CD4-positive, alpha-beta T cell treated with Interleukin-1 beta for 1 hour (primary cell): ENCODE measurements at regions not wholly inside any gene's neighbourhood (a gene's known extent, or its start where the extent isn't known, plus 50 kb on each side); places are given as distances from the start of the nearest gene placed in this dataset.
"Not testable (repeated sequence)": the region's sequence is repeated elsewhere in the genome, so short reads cannot be mapped to it uniquely, and the experiment has no call there.

Experiments used
- DNase-seq, 2 donors: peaks; one replicate each; pipeline ENCODE4 v3.0.0-alpha.2; 2020 to 2022

DNA sequence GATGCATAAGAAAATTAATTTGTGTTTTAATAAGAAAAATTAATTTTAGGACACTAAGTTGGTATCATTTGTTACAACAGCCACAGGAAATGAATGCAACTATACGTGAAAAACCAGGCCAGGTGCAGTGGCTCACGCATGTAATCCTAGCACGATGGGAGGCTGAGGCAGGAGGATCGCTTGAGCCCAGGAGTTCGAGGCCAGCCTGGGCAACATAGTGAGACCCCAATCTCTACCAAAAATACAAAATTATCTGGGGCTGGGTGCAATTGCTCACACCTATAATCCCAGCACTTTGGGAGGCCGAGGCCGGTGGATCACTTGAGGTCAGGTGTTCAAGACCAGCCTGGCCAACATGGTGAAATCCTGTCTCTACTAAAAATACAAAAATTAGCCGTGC, 132.2 kb upstream of the CIBAR2 start:
- DNase-seq = not testable (repeated sequence)

DNA sequence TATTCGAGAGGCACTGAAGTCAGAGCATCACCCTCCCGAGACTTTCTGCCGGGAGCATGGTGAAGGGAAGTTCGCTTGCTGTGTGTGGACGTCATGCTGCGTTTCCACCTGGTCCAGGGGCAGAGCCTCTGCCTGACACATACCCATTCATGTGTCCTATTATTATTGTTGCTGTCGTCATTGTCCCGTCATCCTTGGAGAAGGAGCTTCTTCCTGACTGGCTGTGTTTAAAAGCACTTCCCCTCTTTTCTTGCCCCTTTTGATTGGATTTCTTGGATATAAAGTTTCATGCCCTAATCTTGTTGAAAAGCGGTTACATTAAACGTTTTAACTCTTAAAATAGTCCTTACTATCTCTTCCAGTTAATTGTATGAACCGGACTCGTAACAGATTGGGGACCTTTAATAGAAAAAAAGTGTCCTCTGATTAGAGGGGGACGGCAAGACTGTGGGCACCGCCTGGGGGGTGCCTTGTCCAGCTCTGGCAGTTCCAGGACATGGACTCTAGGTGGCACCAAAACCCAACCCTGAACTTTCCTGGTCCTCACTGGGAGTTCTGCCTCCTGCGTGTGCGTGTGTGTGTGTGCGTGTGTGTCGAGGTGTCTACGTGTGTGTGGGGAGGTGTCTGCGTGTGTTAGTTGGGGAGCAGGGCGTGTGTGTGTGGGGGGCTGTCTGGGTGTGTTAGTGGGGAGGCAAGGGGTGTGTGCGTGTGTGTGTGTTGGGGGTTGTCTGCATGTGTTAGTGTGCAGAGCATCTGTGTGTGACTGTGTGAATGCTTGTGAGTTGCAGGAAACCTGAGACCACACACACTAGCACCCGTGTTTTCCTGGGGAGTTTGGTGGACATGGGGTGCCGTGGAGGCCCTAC, 133.3 kb upstream of the CIBAR2 start:
- peak; percentile 56 for DNase-seq

DNA sequence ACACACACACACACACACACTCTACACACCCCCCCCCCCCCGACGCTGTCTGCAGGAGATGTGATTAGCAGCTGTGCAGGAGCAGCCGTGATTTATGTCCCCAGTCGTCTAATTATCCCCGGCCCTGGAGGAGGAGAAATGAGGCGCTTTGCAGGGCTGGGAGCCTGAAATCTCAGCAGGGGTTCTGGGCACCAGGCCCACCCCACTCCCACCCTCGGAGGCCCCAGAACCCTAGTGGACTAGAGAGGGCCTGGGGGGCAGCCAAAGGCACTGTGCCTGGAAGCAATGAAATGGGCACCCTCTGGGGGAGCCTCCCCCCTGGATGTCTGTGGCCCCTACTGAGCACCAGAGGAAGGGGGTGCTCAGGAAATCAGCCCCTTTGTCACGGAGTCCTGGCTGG, 134.2 kb upstream of the CIBAR2 start:
- DNase-seq = no peak

GRCh38 chr16:85246973-85247372, 134.7 kb upstream of the CIBAR2 start:
- no peak for DNase-seq

- DNase-seq = no peak
Observed at GRCh38 chr16:85248342-85248741, 136.1 kb upstream of the CIBAR2 start.

DNA sequence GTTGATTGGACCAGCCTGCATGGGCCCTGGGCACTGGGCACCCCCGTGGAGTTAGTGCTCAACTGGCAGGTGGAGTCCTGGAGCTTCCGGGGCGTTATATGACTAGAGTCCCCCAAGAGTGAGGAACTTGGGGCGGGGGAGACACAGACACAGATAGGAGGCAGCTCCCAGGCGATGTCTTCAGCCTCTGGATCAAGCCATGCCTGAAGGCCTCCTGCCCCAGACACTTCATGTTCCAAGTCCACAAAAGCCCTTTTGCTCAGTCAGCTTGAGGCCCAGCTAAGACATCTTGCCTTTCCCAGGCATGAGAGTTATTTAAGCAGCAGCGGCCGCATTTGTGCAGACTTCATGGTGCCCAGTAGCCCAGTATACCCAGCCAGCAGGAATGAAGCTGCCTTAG, 136.6 kb upstream of the CIBAR2 start:
- no peak for DNase-seq

- no peak for DNase-seq
Observed at GRCh38 chr16:85249418-85250146, 137.3 kb upstream of the CIBAR2 start.

DNA sequence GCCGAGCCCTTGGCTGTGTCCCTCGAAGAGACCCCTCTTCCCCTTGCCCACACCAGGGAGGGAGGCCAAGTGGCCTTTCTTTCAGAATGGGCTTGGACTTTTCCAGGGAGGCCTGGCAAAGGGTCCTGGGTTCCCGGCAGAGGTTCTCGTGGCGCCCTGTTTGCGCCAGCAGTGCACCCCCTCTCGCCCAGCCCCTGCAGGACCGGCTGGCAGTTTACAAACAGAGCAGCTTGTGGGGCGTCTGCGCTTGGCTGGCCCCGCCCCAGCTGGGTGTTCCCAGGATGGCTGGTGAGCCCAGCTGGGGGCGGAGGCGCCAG, 137.8 kb upstream of the CIBAR2 start:
- DNase-seq = no peak

GRCh38 chr16:85250609-85251223, 138.4 kb upstream of the CIBAR2 start:
- no peak for DNase-seq

DNA sequence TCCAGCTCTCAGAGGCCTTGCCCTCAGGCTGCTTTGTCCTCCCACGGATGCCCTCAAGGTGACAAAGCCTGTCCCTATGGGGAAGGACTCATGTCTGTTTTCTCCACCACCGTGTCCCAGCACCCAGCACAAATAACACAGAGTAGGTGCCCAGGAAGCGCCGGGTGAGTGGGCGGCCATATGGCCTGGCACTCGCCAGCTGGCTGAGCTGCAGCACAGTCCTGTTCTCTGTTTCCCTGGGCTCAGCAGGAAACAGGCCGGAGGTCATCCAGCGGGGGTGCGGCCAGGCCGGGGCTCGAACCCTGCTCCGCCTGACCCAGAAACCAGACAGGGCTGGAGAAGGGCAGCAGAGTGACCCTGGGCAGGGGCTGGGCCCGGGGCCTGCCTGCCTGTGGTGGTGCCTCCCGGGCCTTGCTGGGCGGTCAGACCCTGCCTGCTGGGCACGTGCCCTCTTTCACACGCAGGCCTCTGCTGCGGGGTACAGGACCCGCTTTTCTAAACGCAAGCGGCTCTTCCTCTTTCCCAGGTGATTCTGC, 139.0 kb upstream of the CIBAR2 start:
- DNase-seq = no peak

- DNase-seq = no peak
Observed at GRCh38 chr16:85252014-85252413, 139.7 kb upstream of the CIBAR2 start.

- no peak for DNase-seq
Observed at GRCh38 chr16:85252461-85252860, 140.2 kb upstream of the CIBAR2 start.

DNA sequence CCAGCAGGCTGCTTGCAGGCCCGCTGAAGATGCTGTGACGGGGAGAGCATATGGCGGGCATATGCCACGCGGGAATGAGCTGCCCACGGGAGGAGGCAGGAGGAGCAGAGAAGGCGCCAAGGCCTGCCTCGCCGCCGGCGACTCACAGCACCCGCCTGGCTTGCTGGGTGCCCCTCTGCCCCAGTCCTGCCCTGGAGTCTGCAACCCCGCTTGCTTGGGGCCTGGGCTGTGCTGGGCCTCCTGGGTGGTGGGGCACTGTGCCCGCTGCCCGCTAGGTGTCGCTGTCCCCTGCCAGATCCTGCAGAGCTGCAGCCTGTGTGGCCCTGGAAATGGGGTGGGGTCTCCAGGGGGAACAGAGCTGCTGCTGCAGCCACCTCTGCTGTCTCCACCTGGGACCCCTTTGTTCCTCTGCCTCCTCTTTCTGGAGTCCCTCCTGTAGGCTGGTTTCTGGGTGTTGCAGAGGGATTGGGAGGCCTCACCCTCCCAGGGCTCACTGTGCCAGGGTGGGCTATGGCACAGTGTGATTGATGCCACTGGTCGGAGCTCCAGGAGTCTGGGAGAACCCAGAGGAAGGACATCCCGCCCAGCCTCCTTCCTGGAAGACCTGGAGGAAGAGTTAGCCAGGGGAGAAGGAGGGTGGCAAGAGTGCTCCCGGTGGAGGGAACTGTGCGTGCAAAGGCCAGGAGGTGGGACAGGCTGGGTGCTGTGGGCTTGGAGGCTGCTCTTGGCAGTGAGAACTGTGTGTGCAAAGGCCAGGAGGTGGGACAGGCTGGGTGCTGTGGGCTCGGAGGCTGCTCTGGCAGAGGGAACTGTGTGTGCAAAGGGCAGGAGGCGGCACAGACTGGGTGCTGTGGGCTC, 141.0 kb upstream of the CIBAR2 start:
- DNase-seq = peak; percentile 48 to 58

- no peak for DNase-seq
Observed at GRCh38 chr16:85254051-85254450, 141.8 kb upstream of the CIBAR2 start.

DNA sequence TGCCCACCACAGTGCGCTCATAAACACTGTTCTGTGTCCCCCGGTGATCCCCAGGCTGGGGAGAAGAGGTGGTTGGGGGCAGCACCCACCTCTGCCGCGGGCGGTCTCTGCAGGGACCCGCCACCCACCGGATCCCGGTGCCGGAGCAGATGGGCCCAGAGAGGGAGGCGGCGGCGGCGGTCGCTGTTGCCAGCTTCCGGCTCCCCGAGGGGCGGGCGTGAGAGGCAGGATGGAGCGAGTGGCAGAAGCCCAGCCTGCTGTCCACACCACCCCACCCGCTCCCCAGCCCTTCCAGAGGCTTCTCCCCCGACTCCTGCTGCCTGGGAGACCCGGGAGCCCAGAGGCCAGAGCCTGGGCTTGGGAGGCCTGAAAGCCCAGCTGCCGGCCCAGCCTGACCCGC, 142.6 kb upstream of the CIBAR2 start:
- DNase-seq = no peak

GRCh38 chr16:85255777-85256176, 143.5 kb upstream of the CIBAR2 start:
- DNase-seq = no peak

DNA sequence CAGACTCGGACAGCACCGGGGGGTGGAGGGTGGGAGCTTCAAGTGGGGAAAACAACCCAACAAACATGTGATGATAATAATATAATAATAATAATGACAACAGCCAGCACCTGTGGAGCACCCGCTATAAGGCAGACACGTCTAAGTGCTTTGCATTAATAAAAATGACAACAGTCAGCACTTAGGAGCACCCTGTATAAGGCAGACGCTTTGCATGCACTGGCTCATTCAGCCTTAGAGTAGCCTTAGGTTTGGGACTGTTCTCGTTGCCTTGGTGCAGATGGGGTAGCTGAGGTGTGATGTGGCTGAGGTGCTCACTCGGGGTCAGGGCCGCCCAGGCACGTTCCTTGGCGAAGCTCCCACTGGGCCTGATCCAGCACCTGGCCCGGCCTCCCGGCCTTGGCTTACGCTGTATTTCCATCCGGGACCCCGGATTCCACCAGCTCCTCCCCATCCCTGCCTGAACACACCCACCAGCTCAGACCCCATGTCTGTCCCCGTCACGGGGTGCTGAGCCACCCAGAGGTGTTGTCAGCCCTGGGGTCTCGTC, 144.0 kb upstream of the CIBAR2 start:
- no peak for DNase-seq

DNA sequence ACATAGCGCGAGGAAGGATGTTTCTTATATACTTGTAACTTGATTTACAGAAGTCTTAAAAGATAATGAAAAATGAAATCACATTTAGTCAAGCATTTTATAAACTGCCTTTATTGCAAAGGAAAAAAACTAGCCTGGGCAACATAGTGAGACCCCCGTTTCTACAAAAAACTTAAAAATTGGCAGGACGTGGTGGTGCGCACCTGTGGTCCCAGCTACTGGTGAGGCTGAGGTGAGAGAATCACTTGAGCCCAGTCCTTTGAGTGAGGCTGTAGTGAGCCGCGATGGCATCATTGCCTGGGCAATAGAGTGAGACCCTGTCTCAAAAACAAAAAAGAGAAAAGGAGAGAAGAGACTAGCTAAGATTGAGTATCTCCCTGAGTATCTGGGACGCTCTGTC, 145.2 kb upstream of the CIBAR2 start:
- DNase-seq = no peak

DNA sequence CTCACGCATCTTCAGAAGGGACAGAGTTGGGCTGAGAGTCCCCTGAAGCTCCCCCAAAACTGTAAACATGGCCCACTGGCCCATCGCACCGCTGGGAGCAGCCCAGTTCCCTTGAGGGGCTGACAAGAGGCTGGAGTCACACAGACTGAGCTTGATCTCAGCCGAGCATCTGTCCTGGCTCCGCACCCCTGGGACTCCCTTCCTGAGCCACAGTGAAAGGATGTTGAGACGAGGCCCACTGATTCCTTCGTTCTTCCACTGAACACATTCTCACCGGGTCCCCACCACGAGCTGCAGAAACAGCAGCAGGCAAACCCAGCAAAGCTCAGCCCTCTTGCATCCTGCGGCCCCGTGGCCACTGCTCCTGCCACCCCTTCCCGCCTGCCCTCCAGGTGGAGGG, 145.9 kb upstream of the CIBAR2 start:
- DNase-seq = no peak

DNA sequence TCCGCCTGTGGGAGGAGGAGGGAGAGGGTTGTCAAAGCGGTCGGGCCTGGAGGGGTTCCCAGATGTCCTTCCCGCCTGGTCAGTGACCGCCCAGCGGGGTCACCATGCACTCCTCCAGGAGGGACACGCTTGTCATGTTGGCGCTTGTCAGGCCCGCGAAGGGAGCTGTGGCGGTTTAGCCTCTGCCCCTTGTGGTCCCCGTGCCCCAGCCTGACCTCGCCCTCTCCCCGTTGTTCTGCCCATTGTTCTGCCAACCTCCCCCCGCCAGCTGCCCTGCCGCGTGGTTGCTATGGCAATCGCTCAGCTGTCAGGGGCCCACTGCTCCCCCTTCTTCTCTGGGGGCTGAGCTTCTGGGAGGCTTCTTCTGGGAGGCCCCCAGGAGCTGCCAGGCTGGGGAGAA, 146.4 kb upstream of the CIBAR2 start:
- DNase-seq = no peak

DNA sequence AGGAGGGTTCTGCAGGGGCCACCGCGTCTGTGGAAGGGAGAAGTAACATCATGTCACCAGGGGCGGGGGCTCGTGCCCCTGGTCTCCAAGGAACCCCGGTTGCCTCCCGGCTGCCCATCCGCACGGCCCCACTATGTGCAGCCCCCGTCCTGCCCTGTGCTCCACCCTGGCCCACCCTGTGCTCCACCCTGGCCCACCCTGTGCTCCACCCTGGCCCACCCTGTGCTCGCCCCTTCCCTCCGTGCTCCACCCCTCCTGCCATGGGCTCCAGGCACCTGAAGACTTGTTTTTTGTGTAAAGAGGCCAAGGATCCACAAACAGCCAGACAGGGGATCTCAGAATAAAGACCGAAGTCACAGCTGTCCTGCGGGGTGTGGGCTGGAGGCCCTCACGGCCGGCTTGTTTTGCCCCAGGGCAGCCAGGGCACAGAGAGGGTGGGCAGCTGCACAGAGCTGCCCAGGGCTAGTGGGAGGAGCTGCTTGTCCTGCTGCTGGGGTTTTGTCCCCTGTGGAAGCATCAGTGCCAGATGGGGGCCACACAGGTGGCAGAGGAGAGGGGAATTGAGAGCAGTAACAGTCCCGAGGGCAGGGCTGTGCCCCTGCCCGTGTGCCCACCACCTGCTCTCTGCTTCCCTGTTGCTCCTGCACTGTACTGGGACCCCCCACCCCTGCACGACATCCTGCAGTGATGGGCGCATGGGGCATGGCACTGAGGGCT, 147.0 kb upstream of the CIBAR2 start:
- DNase-seq = no peak

- DNase-seq = no peak
Observed at GRCh38 chr16:85259832-85260167, 147.5 kb upstream of the CIBAR2 start.
